A549 (cell line): ENCODE measurements at regions not wholly inside any gene's neighbourhood (a gene's known extent, or its start where the extent isn't known, plus 50 kb on each side); places are given as distances from the start of the nearest gene placed in this dataset.

Source experiments
- ATAC-seq, 2 experiments: fragments of 200-7000 bp in 1 of 2; fragments of >200 bp in 1 of 2; cut with Nextera tagmentation in 1 of 2; cut with Tn5 transposase in 1 of 2; 3 replicates each; pipeline versions ENCODE4 v1.8.0 to v1.9.1; 2018 to 2020; ENCODE audit warnings: mild to moderate bottlenecking in 1 of 2, moderate library complexity in 1 of 2
- CTCF ChIA-PET: fragments of 300-600 bp; sonication (Branson Sonifier 250); formaldehyde crosslinking; extraction: SDS; loops from one replicate; lab custom pipeline; 2021; ENCODE audit warnings: antibody characterized with exemption, inconsistent platforms; lab: Yijun Ruan, JAX
- POLR2A ChIA-PET: fragments of 350-600 bp; formaldehyde crosslinking; extraction: SDS; loops from one replicate; lab custom pipeline; 2021; ENCODE audit warnings: antibody characterized with exemption, inconsistent platforms; lab: Yijun Ruan, JAX
- DNase-seq, 2 experiments: peaks; one replicate each; pipeline versions ENCODE4 v3.0.0 to v3.0.0-alpha.2; 2011 to 2016; ENCODE audit warnings: low read depth in 1 of 2, low spot score in 1 of 2
- FAIRE-seq: peaks from 2 replicates; lab custom pipeline; 2011; peaks lifted over from hg19 to GRCh38; lab: Jason Lieb, UNC
- H3K27ac ChIP-seq, 2 experiments: fragments of >200 bp; sonication (Bioruptor Twin); formaldehyde crosslinking; 3 replicates each; pipeline ENCODE4 v1.5.1; 2016 to 2017
- H3K4me1 ChIP-seq: fragments of >200 bp; sonication (Bioruptor Twin); formaldehyde crosslinking; 3 replicates; pipeline ENCODE4 v1.6.1; 2016
- H3K4me2 ChIP-seq: fragments of >200 bp; sonication (Bioruptor Twin); formaldehyde crosslinking; 3 replicates; pipeline ENCODE4 v1.6.1; 2016
- H3K4me3 ChIP-seq: fragments of >200 bp; sonication (Bioruptor Twin); formaldehyde crosslinking; 3 replicates; pipeline ENCODE4 v1.5.1; 2016
- H3K9me3 ChIP-seq: fragments of >200 bp; sonication (Bioruptor Twin); formaldehyde crosslinking; 3 replicates; pipeline ENCODE4 v1.6.1; 2016
- CBX2 ChIP-seq: fragments of 200-600 bp; sonication (generic); IDR thresholded peaks from 2 replicates; pipeline ENCODE4 v1.6.1; 2016; ENCODE audit warnings: low read depth, mild to moderate bottlenecking, borderline replicate concordance
- EHF ChIP-seq: fragments of 250-450 bp; sonication (Bioruptor Pico); IDR thresholded peaks from 2 replicates; pipeline ENCODE4 v1.5.0; 2020; ENCODE audit warnings: mild to moderate bottlenecking
- EP300 ChIP-seq, 2 experiments: fragments of >200 bp; sonication (Bioruptor Twin); formaldehyde crosslinking; IDR thresholded peaks; 2 replicates in 1 of 2; 3 replicates in 1 of 2; pipeline ENCODE4 v1.6.1; 2016 to 2017
- JUN ChIP-seq, 2 experiments: fragments of >200 bp; sonication (Bioruptor Twin); formaldehyde crosslinking; IDR thresholded peaks; 2 replicates in 1 of 2; 3 replicates in 1 of 2; pipeline ENCODE4 v1.6.1; 2016 to 2017
- JUNB ChIP-seq: fragments of >200 bp; sonication (Bioruptor Twin); formaldehyde crosslinking; IDR thresholded peaks from 2 replicates; pipeline ENCODE4 v1.6.1; 2016
- MAZ ChIP-seq: fragments of 150-350 bp; IDR thresholded peaks from 2 replicates; pipeline ENCODE4 v1.6.1; 2014; ENCODE audit warnings: antibody characterized with exemption, low read depth, low read length, borderline replicate concordance
- NR3C1 ChIP-seq: fragments of >200 bp; sonication (Bioruptor Twin); formaldehyde crosslinking; IDR thresholded peaks from 3 replicates; pipeline ENCODE4 v1.6.1; 2017
- RAD21 ChIP-seq, 2 experiments: fragments of >200 bp in 1 of 2; sonication (Bioruptor Twin) in 1 of 2; formaldehyde crosslinking in 1 of 2; IDR thresholded peaks in 1 of 2; conservative IDR thresholded peaks in 1 of 2; 2 replicates in 1 of 2; 3 replicates in 1 of 2; pipeline ENCODE4 v1.6.1; 2012 to 2018; ENCODE audit warnings: inconsistent platforms in 1 of 2
- RARB ChIP-seq: fragments of 250-450 bp; sonication (Bioruptor Pico); IDR thresholded peaks from 2 replicates; pipeline ENCODE4 v1.8.0; 2021; ENCODE audit warnings: mild to moderate bottlenecking, moderate library complexity
- RFX5 ChIP-seq: fragments of 450-650 bp; IDR thresholded peaks from 2 replicates; pipeline ENCODE4 v1.7.1; 2014; ENCODE audit warnings: antibody characterized with exemption, mild to moderate bottlenecking, moderate library complexity
- SMC3 ChIP-seq: fragments of >200 bp; sonication (Bioruptor Twin); formaldehyde crosslinking; IDR thresholded peaks from 3 replicates; pipeline ENCODE4 v1.6.1; 2018; ENCODE audit warnings: inconsistent platforms
- WGBS: methylation state at CpG from one replicate; pipeline ENCODE4 v1.1.6; 2017; ENCODE audit errors: missing lambda C conversion rate; 5-methylcytosine and 5-hydroxymethylcytosine counted together
- TF ChIP-seq, protein P1 (sequence below): fragments of >200 bp; sonication (Bioruptor Twin); formaldehyde crosslinking; IDR thresholded peaks from 3 replicates; pipeline ENCODE4 v1.5.1; 2016
- TF ChIP-seq, protein P2 (sequence below): IDR thresholded peaks from 2 replicates; pipeline ENCODE4 v1.6.1; 2012
- TF ChIP-seq, protein P3 (sequence below): fragments of >200 bp; sonication (Bioruptor Twin); formaldehyde crosslinking; IDR thresholded peaks from 2 replicates; pipeline ENCODE4 v1.6.1; 2016
- TF ChIP-seq, protein P4 (sequence below): IDR thresholded peaks from 2 replicates; pipeline ENCODE4 v1.6.1; 2012

DNA sequence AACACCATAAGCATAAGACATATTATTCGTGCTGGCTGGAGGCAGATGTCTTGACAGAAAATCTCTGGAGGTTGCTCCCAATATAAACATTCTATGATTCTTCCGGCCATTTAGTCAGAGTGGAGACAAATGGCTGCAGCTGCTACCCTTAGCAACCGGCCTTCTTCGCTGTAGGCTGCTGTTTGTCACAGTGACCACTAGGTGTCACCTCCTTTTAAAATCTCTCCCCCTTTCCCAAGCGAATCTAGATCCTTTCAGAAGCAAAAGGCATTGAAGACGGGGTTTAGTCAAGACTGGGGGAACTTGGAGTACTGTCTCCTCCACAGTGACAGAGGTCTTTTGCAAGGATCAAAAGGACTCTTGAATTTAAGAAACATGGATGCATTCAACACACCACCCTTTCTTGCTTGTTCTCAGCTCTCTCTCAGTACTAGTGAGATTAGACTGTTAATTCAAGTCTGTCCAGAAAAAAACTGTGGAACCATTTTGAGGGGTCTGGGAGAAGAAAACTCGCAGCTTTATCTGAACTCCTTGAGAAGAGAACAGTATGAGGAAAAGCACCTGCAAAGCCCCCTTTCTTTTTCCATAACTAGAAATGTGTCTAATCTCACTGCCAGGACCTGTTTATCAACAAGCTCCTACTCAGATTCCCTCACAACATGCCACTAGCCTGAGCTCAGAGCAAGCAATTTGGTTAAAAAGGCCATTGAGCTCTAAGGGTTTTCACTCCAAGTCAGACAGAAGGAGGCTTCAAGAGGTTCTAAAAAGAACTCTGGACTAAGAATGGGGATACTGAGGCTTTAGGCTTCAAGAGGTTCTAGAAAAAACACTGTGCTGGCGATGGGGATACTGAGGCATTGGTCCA, 408.3 kb upstream of the PLXNA2 start:
- WGBS: 3% methylated on average over 8 of the region's 8 CpGs
- ATAC-seq (peak; percentile 89 to 94), FAIRE-seq (peak; percentile 56), DNase-seq (peak; percentile 18 to 56)
- Histone ChIP-seq H3K9me3 (no peaks in the 10 kb centered on the region), H3K4me3 (no peak overlapping the region), H3K4me2 (no peak overlapping the region)
- CTCF ChIA-PET: interaction anchor here (0.9 to 2.7 kb wide), 18 partner anchors 9 to 915 kb away, joined by 3 to 28 read pairs (median 6); no protein-coding TSS in a partner anchor
- TF ChIP-seq SMC3 (peak; percentile 77), RAD21 (conservative IDR thresholded peaks at IDR 0.05 in 1 of 2, IDR thresholded peaks at IDR 0.05 in 1 of 2) (peak; percentile 64), MAZ (no peak)
- TF ChIP-seq, protein P1, sequence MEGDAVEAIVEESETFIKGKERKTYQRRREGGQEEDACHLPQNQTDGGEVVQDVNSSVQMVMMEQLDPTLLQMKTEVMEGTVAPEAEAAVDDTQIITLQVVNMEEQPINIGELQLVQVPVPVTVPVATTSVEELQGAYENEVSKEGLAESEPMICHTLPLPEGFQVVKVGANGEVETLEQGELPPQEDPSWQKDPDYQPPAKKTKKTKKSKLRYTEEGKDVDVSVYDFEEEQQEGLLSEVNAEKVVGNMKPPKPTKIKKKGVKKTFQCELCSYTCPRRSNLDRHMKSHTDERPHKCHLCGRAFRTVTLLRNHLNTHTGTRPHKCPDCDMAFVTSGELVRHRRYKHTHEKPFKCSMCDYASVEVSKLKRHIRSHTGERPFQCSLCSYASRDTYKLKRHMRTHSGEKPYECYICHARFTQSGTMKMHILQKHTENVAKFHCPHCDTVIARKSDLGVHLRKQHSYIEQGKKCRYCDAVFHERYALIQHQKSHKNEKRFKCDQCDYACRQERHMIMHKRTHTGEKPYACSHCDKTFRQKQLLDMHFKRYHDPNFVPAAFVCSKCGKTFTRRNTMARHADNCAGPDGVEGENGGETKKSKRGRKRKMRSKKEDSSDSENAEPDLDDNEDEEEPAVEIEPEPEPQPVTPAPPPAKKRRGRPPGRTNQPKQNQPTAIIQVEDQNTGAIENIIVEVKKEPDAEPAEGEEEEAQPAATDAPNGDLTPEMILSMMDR: peak; percentile 76
- TF ChIP-seq, all 56 proteins: peak for 3
- no peaks in the 10 kb centered on the region for H3K4me1 ChIP-seq
- POLR2A ChIA-PET: no interaction called here
- H3K27ac ChIP-seq: no peak overlapping the region

DNA sequence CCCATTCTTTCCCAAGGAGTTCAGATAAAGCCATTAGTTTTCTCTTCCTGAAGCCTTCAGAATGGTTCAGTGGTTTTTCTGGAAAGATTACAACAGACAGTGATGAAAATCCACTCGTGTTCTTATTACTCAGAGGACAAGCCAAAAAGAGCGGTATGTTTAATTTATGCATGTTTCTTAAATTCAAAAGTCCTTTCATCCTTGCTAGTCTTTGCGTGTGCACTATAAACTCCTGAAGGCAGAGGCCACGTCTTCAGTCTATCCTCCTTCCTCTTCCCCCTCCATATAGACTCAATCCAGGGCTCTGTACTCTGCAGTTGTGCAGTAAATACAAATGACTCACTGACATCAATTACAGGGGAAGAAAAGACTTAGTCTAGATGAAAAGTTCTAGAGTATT, 409.2 kb upstream of the PLXNA2 start:
- H3K4me3 ChIP-seq: no peak overlapping the region
- ChIA-PET CTCF (interaction anchor here (0.7 to 2.7 kb wide), 8 partner anchors 9 to 912 kb away, joined by 3 to 28 read pairs (median 4); no protein-coding TSS in a partner anchor), POLR2A (no interaction called here)
- H3K27ac ChIP-seq: no peak overlapping the region
- H3K4me1 ChIP-seq: no peaks in the 10 kb centered on the region
- TF ChIP-seq MAZ: no peak
- TF ChIP-seq JUN (IDR thresholded peaks at IDR 0.05): no peak
- no peak for TF ChIP-seq CBX2
- TF ChIP-seq, protein P2, sequence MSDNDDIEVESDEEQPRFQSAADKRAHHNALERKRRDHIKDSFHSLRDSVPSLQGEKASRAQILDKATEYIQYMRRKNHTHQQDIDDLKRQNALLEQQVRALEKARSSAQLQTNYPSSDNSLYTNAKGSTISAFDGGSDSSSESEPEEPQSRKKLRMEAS: no peak
- TF ChIP-seq RFX5: no peak
- TF ChIP-seq EP300 (IDR thresholded peaks at IDR 0.05): no peak
- no peak for TF ChIP-seq EHF (CRISPR knock-in tag)
- no peak for TF ChIP-seq JUNB
- FAIRE-seq (no peak), DNase-seq (no peak), ATAC-seq (no peak)
- H3K4me2 ChIP-seq: no peak overlapping the region
- H3K9me3 ChIP-seq: no peaks in the 10 kb centered on the region
- WGBS: 45% methylated on average over 4 of the region's 4 CpGs

DNA sequence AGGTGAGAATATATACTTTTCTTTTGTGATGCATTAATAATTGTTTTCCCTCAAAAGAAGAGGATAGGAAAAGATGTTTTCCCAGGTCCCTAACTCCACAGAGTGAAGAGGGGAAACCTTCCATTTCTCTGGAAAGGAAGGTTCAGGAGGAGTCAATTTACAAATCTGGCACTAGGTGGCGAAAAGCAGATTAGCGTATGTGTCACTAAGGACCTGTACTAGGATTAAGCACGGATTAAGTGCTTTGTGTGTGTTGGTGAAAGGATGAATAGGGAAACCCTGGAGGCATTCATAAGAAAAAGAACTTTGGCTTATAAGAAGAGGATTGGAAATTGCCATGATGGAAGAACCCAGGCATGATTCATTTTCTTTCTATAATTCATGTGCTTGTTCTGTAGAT, 410.1 kb upstream of the PLXNA2 start:
- 0% methylated on average over 3 of the region's 3 CpGs for WGBS
- DNase-seq (peak; percentile 4 to 42), ATAC-seq (peak; percentile 46 to 80; a peak in 3 of 6 replicates), FAIRE-seq (no peak)
- H3K27ac ChIP-seq: no peak overlapping the region
- no peak overlapping the region for H3K4me3 ChIP-seq
- TF ChIP-seq SMC3 (peak; percentile 50; the same call in 2 of the 3 replicates), EP300 (IDR thresholded peaks at IDR 0.05) (no peak), NR3C1 (no peak), RAD21 (conservative IDR thresholded peaks at IDR 0.05 in 1 of 2, IDR thresholded peaks at IDR 0.05 in 1 of 2) (peak in 1 of 2 experiments; percentile 23; a peak in 1 of 5 replicates), EHF (CRISPR knock-in tag) (no peak)
- TF ChIP-seq, protein P1: peak; percentile 53
- H3K4me2 ChIP-seq: no peak overlapping the region
- POLR2A ChIA-PET: no interaction called here
- H3K9me3 ChIP-seq: no peaks in the 10 kb centered on the region
- H3K4me1 ChIP-seq: no peaks in the 10 kb centered on the region
- CTCF ChIA-PET: interaction anchor here (0.5 to 1.1 kb wide), 4 partner anchors 537 to 596 kb away, joined by 3 read pairs; no protein-coding TSS in a partner anchor

DNA sequence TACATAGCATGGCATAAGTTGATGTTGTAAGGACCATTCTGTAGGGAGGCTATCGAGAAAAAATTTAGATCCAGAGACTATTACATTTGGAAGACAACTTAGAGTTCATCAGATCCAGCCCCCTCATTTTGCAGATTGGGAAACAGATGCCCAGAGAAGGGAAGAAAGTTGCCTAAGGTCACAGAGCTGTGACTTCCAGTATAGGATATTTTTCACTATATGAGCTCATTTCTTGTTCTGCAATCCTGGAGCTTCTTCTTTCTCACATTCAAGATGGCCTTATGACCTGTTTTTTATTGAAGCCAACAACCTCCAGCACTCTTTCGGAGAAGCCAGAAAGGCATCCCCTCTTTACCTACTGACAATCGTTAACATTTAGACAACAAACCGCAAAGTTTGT, 421.8 kb upstream of the PLXNA2 start:
- Histone ChIP-seq H3K4me2 (no peak overlapping the region), H3K4me1 (no peaks in the 10 kb centered on the region), H3K27ac (no peak overlapping the region), H3K4me3 (no peak overlapping the region), H3K9me3 (no peaks in the 10 kb centered on the region)
- ATAC-seq (no peak), DNase-seq (no peak), FAIRE-seq (no peak)
- WGBS: 7% methylated on average over 4 of the region's 4 CpGs
- ChIA-PET CTCF (interaction anchor here (1.8 kb wide), 1 partner anchor 14 kb away, joined by 6 read pairs; no protein-coding TSS in a partner anchor), POLR2A (no interaction called here)
- no peak for TF ChIP-seq RARB (CRISPR knock-in tag)
- TF ChIP-seq, protein P3, sequence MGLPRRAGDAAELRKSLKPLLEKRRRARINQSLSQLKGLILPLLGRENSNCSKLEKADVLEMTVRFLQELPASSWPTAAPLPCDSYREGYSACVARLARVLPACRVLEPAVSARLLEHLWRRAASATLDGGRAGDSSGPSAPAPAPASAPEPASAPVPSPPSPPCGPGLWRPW: no peak
- TF ChIP-seq, protein P4, sequence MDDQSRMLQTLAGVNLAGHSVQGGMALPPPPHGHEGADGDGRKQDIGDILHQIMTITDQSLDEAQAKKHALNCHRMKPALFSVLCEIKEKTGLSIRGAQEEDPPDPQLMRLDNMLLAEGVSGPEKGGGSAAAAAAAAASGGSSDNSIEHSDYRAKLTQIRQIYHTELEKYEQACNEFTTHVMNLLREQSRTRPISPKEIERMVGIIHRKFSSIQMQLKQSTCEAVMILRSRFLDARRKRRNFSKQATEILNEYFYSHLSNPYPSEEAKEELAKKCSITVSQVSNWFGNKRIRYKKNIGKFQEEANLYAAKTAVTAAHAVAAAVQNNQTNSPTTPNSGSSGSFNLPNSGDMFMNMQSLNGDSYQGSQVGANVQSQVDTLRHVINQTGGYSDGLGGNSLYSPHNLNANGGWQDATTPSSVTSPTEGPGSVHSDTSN: no peak
